ENCODE measurements at regions not wholly inside any gene's neighbourhood (a gene's known extent, or its start where the extent isn't known, plus 50 kb on each side); places are given as distances from the start of the nearest gene placed in this dataset.

DNA sequence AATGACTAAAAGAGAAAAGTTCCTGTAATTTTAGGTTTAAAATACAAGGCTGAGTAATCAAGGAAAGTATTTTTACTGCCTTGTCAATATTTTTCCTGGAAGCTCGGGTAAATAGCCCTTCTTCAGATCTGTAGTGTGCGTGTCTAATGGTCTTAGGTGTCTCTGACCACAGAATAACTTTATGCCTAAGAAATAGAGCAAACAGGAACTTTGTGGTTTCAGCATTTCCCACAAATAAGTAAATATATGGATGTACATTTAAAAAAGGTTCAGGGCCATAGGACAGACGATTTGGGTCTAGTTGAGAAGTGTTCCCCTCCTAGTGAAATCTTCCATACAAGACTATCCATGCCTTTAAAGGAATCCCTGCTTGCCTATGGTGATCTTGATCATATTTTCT, 107.0 kb downstream of the ZC3H11B start:
- TF ChIP-seq MAX (IDR thresholded peaks at IDR 0.05), result no peak
- no peak for TF ChIP-seq CTCF (IDR thresholded peaks at IDR 0.05; ENCODE audit: control extremely low read depth in 1 of 3, insufficient read depth in 1 of 3, low read depth in 1 of 3, low read length in 3 of 3)
- no peak for TF ChIP-seq ZNF274 (IDR thresholded peaks at IDR 0.05; ENCODE audit: borderline replicate concordance, extremely low read depth, low read length)
- no peak for TF ChIP-seq E2F6 (IDR thresholded peaks at IDR 0.05)
- TF ChIP-seq POLR2A (IDR thresholded peaks at IDR 0.05; ENCODE audit: control extremely low read depth in 1 of 2, low read depth in 2 of 2, low read length in 2 of 2), result no peak
- TF ChIP-seq POLR2AphosphoS5 (IDR thresholded peaks at IDR 0.05; ENCODE audit: low read depth, low read length), result no peak
